Vagina (tissue), 2 donors: ENCODE measurements at regions not wholly inside any gene's neighbourhood (a gene's known extent, or its start where the extent isn't known, plus 50 kb on each side); places are given as distances from the start of the nearest gene placed in this dataset.

Source experiments
- CTCF ChIP-seq, 3 experiments: fragments of 450-650 bp in 2 of 3; fragments of 200-600 bp in 1 of 3; sonication (generic) in 1 of 3; IDR thresholded peaks; one replicate each; pipeline ENCODE4 v1.5.1; 2017 to 2019; ENCODE audit warnings: antibody characterized with exemption in 3 of 3, mild to moderate bottlenecking in 2 of 3, moderate library complexity in 2 of 3
- POLR2AphosphoS5 ChIP-seq, 2 donors: sonication (generic); formaldehyde crosslinking; IDR thresholded peaks; one replicate each; pipeline ENCODE4 v1.9.0; 2017; ENCODE audit warnings: antibody characterized with exemption in 2 of 2, mild to moderate bottlenecking in 2 of 2, low read depth in 1 of 2; ENCODE audit not compliant: insufficient read depth in 1 of 2

- TF ChIP-seq CTCF (IDR thresholded peaks at IDR 0.05) (no peak), POLR2AphosphoS5 (IDR thresholded peaks at IDR 0.05; ENCODE audit: insufficient read depth in 1 of 2, low read depth in 1 of 2) (no peak)
Measured at GRCh38 chr18:30334781-30335180, 707.8 kb downstream of the DSC3 start.
